Mucosa of descending colon (tissue), 3 donors: ENCODE measurements at regions not wholly inside any gene's neighbourhood (a gene's known extent, or its start where the extent isn't known, plus 50 kb on each side); places are given as distances from the start of the nearest gene placed in this dataset.

Experiments
- ATAC-seq: fragments of 200-7000 bp; cut with Tn5 transposase; one replicate; pipeline ENCODE4 v1.9.1; 2020; ENCODE audit warnings: mild to moderate bottlenecking, moderate library complexity
- DNase-seq, 3 donors: peaks; one replicate each; pipeline ENCODE4 v3.0.0-alpha.2; 2020
- H3K36me3 ChIP-seq: fragments of 200-600 bp; one replicate; pipeline ENCODE4 v1.8.0; 2021; ENCODE audit warnings: low read depth, mild to moderate bottlenecking
- H3K4me1 ChIP-seq: fragments of 200-600 bp; one replicate; pipeline ENCODE4 v1.8.0; 2021; ENCODE audit warnings: low read depth, mild to moderate bottlenecking
- H3K4me3 ChIP-seq: fragments of 200-600 bp; one replicate; pipeline ENCODE4 v1.8.0; 2021; ENCODE audit warnings: mild to moderate bottlenecking
- H3K9me3 ChIP-seq: fragments of 200-600 bp; one replicate; pipeline ENCODE4 v1.8.0; 2021; ENCODE audit warnings: mild to moderate bottlenecking
- CTCF ChIP-seq: fragments of 200-600 bp; IDR thresholded peaks from one replicate; pipeline ENCODE4 v1.8.0; 2022; ENCODE audit warnings: antibody characterized with exemption, mild to moderate bottlenecking
- intact Hi-C, 2 donors: fragments of 100-400 bp; cut with DNase I in 1 of 2; cut with micrococcal nuclease in 1 of 2; formaldehyde crosslinking; loops; one replicate each; pipeline versions ENCODE4 v1.11.0 to v1.11.1; 2022; cut with DNase I, micrococcal nuclease
- donor health status: DM: no; HTN: no; CAD: no; lungs with moderate emphysema.
- donor health status: DM: no; HTN: no; CAD: no.
- donor health status: DM: no; HTN: yes; CAD: no.

GRCh38 chr7:17599733-17600339 is 301.4 kb downstream of the AHR start:
- peak; percentile 59 for ATAC-seq
- no peak for TF ChIP-seq CTCF

GRCh38 chr7:17600340-17600752 is 301.9 kb downstream of the AHR start:
- no peak for DNase-seq
- no peak overlapping the region for H3K4me3 ChIP-seq
- peaks cover 10% of the 10 kb centered on the region for H3K4me1 ChIP-seq
- peak; percentile 90 for ATAC-seq
- TF ChIP-seq CTCF, result no peak
- H3K9me3 ChIP-seq, result peaks cover 3% of the 10 kb centered on the region
- no peaks in the 10 kb centered on the region for H3K36me3 ChIP-seq
- intact Hi-C loops, result no loop called here

More at GRCh38 chr7:17599733-17600339, 301.4 kb downstream of the AHR start:
- intact Hi-C loops, result no loop called here
- Histone ChIP-seq H3K9me3 (peaks cover 3% of the 10 kb centered on the region), H3K4me1 (peaks cover 10% of the 10 kb centered on the region), H3K36me3 (no peaks in the 10 kb centered on the region), H3K4me3 (no peak overlapping the region)
- no peak for DNase-seq

GRCh38 chr7:17601921-17602320 is 303.5 kb downstream of the AHR start:
- intact Hi-C loops, result no loop called here
- ATAC-seq (no peak), DNase-seq (no peak)
- Histone ChIP-seq H3K36me3 (no peaks in the 10 kb centered on the region), H3K4me3 (no peak overlapping the region), H3K9me3 (peaks cover 3% of the 10 kb centered on the region), H3K4me1 (peaks cover 10% of the 10 kb centered on the region)
- TF ChIP-seq CTCF, result no peak

GRCh38 chr7:17608114-17608833 is 309.8 kb downstream of the AHR start:
- H3K36me3 ChIP-seq, result no peaks in the 10 kb centered on the region
- no peak for ATAC-seq
- no peaks in the 10 kb centered on the region for H3K4me1 ChIP-seq
- H3K9me3 ChIP-seq, result peaks cover 3% of the 10 kb centered on the region
- intact Hi-C loops, result no loop called here
- TF ChIP-seq CTCF, result no peak
- no peak for DNase-seq
- no peak overlapping the region for H3K4me3 ChIP-seq

- no peak for DNase-seq
- Histone ChIP-seq H3K4me3 (no peak overlapping the region), H3K36me3 (no peaks in the 10 kb centered on the region), H3K9me3 (no peaks in the 10 kb centered on the region), H3K4me1 (no peaks in the 10 kb centered on the region)
- intact Hi-C loops, result no loop called here
- TF ChIP-seq CTCF, result no peak
- ATAC-seq, result no peak
These were observed 313.2 kb downstream of the AHR start for GRCh38 chr7:17611611-17612010.
